TTC549 (cell line): ENCODE measurements at regions not wholly inside any gene's neighbourhood (a gene's known extent, or its start where the extent isn't known, plus 50 kb on each side); places are given as distances from the start of the nearest gene placed in this dataset.
"Not testable (repeated sequence)": the region's sequence is repeated elsewhere in the genome, so short reads cannot be mapped to it uniquely, and the experiment has no call there.

ENCODE experiments used
- FAIRE-seq: peaks from 2 replicates; lab custom pipeline; 2012; peaks lifted over from hg19 to GRCh38; lab: Jason Lieb, UNC

DNA sequence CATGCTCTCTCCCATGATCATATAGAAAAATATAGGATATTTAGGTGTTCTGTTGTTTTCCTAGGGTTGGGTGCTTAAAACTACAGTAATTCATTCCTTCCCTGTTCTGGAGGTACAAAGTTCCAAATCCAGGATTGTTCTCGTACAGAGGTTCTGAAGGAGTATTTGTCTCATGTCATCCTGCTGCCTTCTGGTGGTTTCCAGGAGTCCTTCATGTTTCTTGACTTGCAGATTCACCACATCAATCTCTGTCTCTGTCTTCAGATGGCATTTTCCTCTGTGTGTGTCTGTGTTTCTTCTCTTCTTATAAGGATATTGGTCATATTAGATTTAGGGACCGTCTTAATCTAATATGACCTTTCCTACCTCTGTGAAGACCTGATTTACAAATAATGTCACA, 397.9 kb downstream of the NYAP2 start:
- no peak for FAIRE-seq

DNA sequence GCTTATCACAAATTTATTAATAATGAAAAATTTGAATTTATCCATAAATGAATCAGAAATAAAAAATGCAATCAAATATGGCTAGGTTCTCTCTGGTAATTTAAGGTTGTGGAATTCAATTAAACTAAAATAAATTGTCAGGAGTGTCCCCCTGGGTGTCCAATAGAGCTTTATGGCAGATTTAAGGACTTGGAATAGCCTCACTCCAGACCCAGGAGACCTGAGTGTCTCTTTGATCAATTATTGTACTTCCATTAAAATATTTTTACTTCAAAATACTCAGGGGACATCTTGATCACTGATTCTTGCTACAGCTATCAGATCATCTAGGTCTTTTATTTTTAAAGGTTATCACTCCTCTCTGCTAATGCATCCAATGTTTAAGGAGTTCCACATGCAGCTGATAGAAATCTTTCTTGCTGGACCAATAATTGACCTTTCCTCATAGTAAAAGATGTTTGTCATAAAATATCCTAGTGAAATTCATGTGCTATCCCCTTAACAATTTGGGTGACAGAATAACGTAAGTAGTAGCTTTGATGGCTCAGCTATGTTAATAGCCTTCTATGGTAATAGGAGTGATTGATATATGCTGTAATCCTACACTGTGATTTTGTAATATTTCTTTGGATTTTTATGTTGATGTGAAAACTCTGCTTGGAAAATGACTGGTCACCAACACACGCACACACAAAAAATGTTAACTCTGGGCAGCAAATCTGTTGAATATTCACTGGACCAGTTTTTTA, 395.3 kb downstream of the NYAP2 start:
- FAIRE-seq, result no peak

DNA sequence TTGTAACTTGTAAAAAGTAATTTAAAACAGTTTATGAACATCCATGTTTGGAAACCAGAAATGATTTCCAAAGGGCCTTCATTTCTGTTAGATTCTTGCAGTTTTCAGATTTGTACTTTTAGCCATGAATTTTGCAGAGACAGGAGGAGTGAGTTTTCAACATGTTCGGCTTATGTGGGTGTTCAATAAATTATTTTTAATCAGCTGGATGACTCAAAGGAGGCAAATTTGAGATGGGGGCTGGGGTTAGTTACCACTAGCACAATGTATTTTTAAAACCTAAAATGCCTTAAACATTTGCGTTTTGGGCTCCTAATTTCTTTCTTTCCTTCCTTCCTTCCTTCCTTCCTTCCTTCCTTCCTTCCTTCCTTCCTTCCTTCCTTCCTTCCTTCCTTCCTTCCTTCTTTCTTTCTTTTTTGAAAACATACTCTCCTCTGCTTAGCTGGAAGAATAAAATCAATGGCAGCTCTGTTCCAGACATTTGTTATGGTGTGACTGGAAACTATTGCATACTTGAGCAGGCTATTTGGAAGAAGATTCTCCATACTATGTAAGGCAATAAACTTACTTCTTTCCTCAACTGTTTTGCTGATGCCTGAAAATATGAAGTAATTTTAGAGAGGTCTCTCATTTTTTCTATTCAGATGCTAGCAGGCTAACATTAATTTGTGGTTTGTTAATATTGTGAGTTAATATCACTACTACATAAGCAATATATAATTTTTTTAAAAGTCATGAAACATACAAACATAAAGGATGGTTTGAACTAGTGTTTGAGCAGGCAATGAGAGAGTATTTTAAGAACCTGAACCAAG, 394.4 kb downstream of the NYAP2 start:
- FAIRE-seq, result no peak

- no peak for FAIRE-seq
These were observed 389.1 kb downstream of the NYAP2 start for GRCh38 chr2:225788571-225789094.

- no peak for FAIRE-seq
These were observed 388.0 kb downstream of the NYAP2 start for GRCh38 chr2:225787497-225787896.

GRCh38 chr2:225781991-225782390, 382.5 kb downstream of the NYAP2 start:
- no peak for FAIRE-seq

GRCh38 chr2:225781145-225781544, 381.6 kb downstream of the NYAP2 start:
- no peak for FAIRE-seq

- FAIRE-seq, result no peak
These were observed 380.3 kb downstream of the NYAP2 start for GRCh38 chr2:225779829-225780228.

DNA sequence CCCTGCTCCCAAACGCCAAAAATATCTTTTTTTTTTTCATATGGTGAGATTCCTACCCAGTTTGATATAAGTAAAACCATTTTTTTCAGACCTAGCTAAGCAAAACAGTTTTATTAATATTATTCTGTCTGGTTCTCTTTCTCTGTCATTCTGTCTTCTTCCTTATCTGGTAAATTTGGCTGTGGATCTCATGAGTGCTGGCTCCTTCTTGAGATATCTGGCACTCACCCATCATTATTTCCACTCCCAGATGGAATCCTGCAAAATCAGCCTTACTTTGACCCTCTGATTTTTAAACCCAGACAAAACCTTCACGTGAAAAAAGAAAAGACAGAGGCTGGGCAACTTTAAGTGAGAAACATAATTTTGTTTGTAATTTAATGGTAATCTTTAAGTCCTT, 373.6 kb downstream of the NYAP2 start:
- FAIRE-seq, result no peak

GRCh38 chr2:225771701-225772100, 372.2 kb downstream of the NYAP2 start:
- FAIRE-seq, result no peak

DNA sequence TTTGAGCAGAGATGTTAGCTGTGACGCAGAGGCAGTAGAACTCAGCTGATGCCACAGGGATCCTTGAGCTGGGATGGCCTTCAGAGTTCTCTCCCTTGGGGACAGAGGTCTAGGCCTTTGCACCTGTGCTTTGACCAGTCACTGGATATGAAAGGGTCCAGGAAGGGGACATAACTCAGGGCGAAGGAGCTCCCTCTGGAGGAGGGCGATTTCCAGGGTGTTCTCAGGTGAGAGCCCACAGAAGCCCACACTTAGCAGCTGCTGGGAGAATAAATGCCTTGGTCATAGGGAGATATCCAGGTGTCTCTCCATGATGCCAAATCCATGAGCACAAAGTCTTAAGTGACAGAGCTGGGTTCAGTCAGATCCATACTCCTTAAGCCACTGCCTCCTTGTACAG, 369.2 kb downstream of the NYAP2 start:
- no peak for FAIRE-seq

DNA sequence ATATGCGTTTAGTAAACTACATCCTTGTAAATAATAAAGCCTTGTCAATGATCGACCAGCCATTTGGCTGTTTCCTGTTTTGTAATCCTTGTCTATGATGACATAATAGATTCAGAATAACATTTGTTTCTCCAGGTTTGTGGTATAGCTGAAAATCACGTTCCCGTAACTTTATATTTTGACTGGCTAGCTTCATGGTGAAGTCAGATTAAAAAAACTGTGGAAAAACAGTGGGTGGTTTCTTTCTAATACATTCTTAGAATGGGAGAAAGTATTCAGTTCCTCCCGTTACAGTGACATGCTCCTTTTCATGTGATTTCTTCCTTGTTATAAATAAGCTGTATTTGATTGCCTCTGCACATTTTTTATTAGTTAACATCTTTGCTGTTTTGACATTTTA, 366.9 kb downstream of the NYAP2 start:
- FAIRE-seq, result no peak

- no peak for FAIRE-seq
These were observed 366.3 kb downstream of the NYAP2 start for GRCh38 chr2:225765820-225766219.

GRCh38 chr2:225764346-225764745, 364.8 kb downstream of the NYAP2 start:
- FAIRE-seq, result no peak

DNA sequence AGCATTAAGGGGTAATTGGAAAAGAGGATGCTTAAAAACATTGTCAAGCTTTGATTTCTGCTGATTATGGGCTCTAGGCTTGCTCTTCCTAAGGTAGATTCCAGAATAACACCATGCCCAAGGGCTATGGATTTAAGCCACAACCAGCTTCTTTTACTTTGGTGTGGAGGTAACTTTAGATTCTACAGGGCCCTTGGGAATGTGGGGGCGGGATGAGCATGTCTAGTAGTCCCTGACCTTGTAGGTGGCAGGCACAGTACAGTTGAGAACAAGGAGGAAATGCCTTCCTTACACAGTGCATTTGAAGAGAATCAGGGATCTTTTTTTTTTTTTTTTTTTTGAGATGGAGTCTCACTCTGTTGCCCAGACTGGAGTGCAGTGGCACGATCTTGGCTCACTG, 364.2 kb downstream of the NYAP2 start:
- FAIRE-seq, result no peak

DNA sequence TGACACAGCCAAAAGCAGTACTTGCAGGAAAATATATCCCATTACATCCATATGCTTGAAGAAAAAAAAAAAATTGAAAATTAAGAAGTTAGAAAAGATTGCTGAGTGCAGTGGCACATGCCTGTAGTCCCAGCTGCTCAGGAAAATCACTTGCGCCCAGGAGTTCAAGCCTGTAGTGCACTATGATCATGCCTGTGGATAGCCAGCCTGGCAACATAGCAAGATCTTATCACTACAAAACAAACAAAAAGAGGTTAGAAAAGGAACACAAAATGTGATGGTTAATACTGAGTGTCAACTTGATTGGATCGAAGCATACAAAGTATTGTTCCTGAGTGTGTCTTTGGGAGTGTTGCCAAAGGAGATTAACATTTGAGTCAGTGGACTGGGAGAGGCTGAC, 361.9 kb downstream of the NYAP2 start:
- FAIRE-seq, result no peak

- no peak for FAIRE-seq
These were observed 357.7 kb downstream of the NYAP2 start for GRCh38 chr2:225757248-225757647.

- no peak for FAIRE-seq
These were observed 356.7 kb downstream of the NYAP2 start for GRCh38 chr2:225756198-225756597.

DNA sequence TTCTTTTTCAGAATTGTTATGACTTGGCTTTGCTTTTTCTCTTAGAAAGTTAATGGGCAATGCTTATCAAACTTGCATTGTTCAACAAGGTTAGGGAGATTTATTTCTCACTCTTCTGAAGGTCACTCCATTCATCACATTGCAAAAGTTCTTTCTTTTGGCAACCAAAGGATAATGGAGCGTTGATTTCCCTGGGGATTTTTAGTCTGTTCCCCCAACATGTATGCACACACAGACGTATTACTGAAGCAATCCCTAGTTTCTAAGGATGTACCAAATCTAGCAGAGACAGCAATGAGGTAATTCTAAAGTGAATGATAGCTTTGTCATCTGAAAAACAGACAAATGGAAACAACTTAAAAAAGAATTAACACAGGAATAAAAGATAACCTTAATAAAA, 349.1 kb downstream of the NYAP2 start:
- no peak for FAIRE-seq

DNA sequence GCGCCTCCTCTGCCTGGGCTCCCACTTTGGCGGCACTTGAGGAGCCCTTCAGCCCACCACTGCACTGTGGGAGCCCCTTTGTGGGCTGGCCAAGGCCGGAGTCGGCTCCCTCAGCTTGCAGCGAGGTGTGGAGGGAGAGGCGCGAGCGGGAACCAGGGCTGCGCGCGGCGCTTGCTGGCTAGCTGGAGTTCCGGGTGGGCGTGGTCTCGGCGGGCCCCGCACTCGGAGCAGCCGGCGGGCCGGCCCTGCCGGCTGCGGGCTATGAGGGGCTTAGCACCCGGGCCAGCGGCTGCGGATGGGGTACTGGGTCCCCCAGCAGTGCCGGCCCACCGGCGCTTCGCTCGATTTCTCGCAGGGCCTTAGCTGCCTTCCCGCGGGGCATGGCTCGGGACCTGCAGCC, 344.5 kb downstream of the NYAP2 start:
- FAIRE-seq, result not testable (repeated sequence)

DNA sequence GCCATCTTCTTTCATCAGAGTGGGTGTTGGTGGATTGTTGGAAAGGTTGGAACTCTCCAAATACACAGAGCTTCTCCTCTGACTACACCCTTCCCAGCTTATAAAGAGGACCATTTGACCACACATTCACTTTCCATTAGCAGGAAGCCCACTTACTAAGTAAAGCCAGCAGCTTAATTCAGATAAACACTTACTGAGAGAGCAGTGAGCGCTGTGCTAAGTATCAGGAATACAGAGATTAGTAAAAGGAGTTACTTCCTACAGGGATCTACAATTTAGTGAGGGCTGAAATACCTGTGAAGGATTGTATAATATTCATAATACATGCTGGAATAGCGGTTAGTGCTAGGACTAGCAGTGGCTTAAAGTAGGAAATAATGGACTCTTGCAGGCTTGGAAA, 343.0 kb downstream of the NYAP2 start:
- FAIRE-seq, result no peak

- FAIRE-seq, result no peak
These were observed 340.6 kb downstream of the NYAP2 start for GRCh38 chr2:225740086-225740485.

DNA sequence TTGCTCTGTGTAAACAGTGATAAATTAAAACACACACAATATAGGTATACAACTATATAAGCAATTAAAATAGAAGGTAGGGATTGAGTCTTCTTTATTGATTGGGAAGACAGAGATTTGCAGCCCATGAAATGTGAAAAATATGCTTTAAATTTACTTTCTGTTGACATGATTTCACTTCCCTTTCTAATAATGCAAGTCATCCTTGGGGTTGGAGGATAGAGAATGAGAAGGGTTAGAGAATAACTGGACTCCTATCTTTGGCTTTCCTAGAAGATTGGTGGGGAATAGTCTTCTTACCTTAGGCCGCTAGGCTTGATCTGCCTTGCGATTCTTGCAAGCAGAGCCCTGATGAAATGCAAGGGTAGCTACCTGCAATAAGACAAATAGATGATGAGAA, 339.8 kb downstream of the NYAP2 start:
- no peak for FAIRE-seq

DNA sequence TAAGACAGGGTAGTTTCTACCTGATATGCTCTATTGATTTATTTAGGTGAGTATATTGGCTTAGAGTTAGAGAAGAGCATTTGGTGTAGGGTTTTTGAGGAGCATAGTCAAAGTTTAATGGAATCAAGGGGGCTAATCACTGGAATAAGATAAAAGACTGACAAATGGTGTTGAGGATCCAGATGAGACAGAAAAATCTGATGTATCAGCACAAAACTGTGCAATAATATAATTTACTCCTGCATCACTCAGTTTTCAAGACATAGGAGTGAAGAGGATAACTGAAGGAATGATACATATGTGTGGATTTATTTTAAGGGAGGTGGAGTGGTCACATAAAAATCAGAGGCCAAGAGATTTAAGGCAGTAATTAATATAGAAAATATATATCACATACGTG, 339.2 kb downstream of the NYAP2 start:
- no peak for FAIRE-seq
